ENCODE measurements at regions not wholly inside any gene's neighbourhood (a gene's known extent, or its start where the extent isn't known, plus 50 kb on each side); places are given as distances from the start of the nearest gene placed in this dataset.

DNA sequence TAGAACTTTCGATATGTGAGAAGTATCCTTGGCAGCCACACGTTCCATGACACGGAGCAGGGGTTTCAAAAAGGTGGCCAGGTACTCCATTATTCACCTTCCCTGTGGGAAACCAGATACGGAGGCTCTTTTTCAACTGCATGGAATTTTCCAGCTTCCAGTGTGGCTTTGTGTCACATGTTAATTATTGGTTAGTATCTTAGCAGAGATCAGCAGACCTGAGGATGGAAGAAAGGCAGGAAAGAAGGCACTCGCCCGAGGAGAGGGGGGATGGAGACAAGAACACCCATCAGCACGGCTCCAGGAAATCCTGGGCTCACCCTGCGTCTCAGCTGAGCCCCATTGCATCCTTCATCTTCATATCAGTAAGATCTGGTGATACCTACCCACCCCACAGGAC, 115.5 kb downstream of the PXDC1 start:
- intact Hi-C loops (cut with DNase I, micrococcal nuclease), result no loop called here
- Mint-ChIP-seq H3K4me1 (no peaks in the 10 kb centered on the region), H3K36me3 (ENCODE audit: low read depth) (no peaks in the 10 kb centered on the region), H3K4me3 (no peak overlapping the region), H3K9me3 (ENCODE audit: low read depth) (no peaks in the 10 kb centered on the region), H3K27me3 (peaks cover 5% of the 10 kb centered on the region), H3K27ac (no peak overlapping the region)
- DNase-seq (no peak), ATAC-seq (no peak)
- ChIA-PET POLR2A (no interaction called here), CTCF (no interaction called here)

DNA sequence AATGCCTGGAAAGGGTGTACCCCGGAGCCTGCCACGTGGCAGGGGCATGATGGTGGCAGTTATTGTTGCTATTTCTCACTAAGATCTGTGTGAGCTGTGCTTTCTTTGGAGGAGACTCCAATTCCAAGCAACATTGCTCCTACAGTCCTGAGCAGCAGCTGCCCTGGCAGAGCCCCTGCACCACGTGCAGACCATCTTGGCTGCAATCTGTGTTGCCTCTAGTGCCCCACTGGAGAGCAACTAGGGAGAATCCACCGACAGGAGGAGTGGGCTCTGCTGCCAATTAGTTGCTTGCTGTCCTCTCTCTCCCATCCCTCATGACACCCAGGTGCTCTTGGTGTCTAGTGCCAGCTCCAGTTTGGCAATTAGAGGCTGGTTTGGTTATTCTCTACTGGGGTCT, 116.0 kb downstream of the PXDC1 start:
- Mint-ChIP-seq H3K27ac (no peak overlapping the region), H3K4me1 (no peaks in the 10 kb centered on the region), H3K9me3 (ENCODE audit: low read depth) (no peaks in the 10 kb centered on the region), H3K36me3 (ENCODE audit: low read depth) (no peaks in the 10 kb centered on the region), H3K4me3 (no peak overlapping the region), H3K27me3 (peaks cover 2% of the 10 kb centered on the region)
- intact Hi-C loops (cut with DNase I, micrococcal nuclease), result no loop called here
- ChIA-PET POLR2A (no interaction called here), CTCF (interaction anchor here (0.7 kb wide), 1 partner anchor 248 kb away, joined by 3 read pairs; no protein-coding TSS in a partner anchor)
- ATAC-seq (no peak), DNase-seq (no peak)

GRCh38 chr6:3634280-3634816, 117.2 kb downstream of the PXDC1 start:
- Mint-ChIP-seq H3K36me3 (ENCODE audit: low read depth) (no peaks in the 10 kb centered on the region), H3K27ac (no peak overlapping the region), H3K4me1 (no peaks in the 10 kb centered on the region), H3K9me3 (ENCODE audit: low read depth) (no peaks in the 10 kb centered on the region), H3K27me3 (peaks cover 2% of the 10 kb centered on the region), H3K4me3 (no peak overlapping the region)
- CTCF ChIA-PET, result no interaction called here
- POLR2A ChIA-PET, result no interaction called here
- ATAC-seq, result no peak
- no peak for DNase-seq
- intact Hi-C loops (cut with DNase I, micrococcal nuclease), result no loop called here

DNA sequence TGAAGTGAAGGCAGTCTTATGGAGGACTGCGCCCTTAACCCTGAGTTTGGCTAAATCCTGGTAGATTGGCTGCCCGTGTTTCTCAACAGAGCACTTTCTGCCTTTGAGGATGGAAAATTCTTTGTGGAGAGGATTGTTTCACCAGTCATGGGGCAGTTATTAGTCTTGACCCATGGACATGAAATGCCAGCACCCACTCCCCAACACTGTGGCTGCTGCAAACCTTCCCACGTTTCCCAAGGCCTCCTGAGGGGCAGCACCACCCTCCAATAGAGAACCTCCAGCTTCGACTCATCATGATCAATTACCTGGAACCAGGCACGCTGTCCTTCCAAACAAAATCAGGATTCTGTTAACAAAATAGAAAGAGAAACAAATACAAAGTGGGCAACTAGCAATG, 117.8 kb downstream of the PXDC1 start:
- Mint-ChIP-seq H3K27me3 (peaks cover 2% of the 10 kb centered on the region), H3K36me3 (ENCODE audit: low read depth) (no peaks in the 10 kb centered on the region), H3K27ac (no peak overlapping the region), H3K4me1 (no peaks in the 10 kb centered on the region), H3K9me3 (ENCODE audit: low read depth) (no peaks in the 10 kb centered on the region), H3K4me3 (no peak overlapping the region)
- ChIA-PET CTCF (no interaction called here), POLR2A (no interaction called here)
- intact Hi-C loops (cut with DNase I, micrococcal nuclease), result no loop called here
- ATAC-seq (no peak), DNase-seq (no peak)

GRCh38 chr6:3631877-3632276, 119.6 kb downstream of the PXDC1 start:
- H3K4me1 Mint-ChIP-seq, result peaks cover 7% of the 10 kb centered on the region
- CTCF ChIA-PET, result no interaction called here
- no peaks in the 10 kb centered on the region for H3K36me3 Mint-ChIP-seq (ENCODE audit: low read depth)
- DNase-seq (no peak), ATAC-seq (no peak)
- H3K4me3 Mint-ChIP-seq, result no peak overlapping the region
- POLR2A ChIA-PET, result no interaction called here
- no peak overlapping the region for H3K27ac Mint-ChIP-seq
- H3K9me3 Mint-ChIP-seq (ENCODE audit: low read depth), result no peaks in the 10 kb centered on the region
- intact Hi-C loops (cut with DNase I, micrococcal nuclease), result no loop called here
- peaks cover 14% of the 10 kb centered on the region for H3K27me3 Mint-ChIP-seq

DNA sequence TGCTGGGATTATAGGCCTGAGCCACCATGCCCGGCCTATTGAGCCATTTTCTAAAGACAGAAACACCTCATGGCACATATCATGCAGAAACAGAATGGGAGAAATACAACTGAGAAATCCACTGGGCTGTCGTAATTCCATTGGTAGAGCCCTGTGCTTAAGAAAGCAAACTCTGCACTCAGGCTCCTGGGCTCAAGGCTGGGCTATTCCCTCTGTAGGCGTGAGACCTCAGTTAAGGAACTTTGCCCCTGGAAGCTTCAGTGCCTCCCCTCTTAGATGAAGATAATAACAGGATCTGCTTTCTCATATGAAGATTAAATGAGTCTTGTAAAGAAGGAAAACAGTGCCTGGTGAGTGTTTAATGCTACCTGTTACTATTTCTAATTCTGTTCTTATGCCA, 120.3 kb downstream of the PXDC1 start:
- peaks cover 7% of the 10 kb centered on the region for H3K4me1 Mint-ChIP-seq
- intact Hi-C loops (cut with DNase I, micrococcal nuclease), result no loop called here
- no peak overlapping the region for H3K4me3 Mint-ChIP-seq
- peaks cover 14% of the 10 kb centered on the region for H3K27me3 Mint-ChIP-seq
- ChIA-PET POLR2A (no interaction called here), CTCF (no interaction called here)
- no peak overlapping the region for H3K27ac Mint-ChIP-seq
- DNase-seq, result no peak
- no peak for ATAC-seq
- no peaks in the 10 kb centered on the region for H3K9me3 Mint-ChIP-seq (ENCODE audit: low read depth)
- no peaks in the 10 kb centered on the region for H3K36me3 Mint-ChIP-seq (ENCODE audit: low read depth)

GRCh38 chr6:3630258-3630835, 121.2 kb downstream of the PXDC1 start:
- ATAC-seq (no peak), DNase-seq (no peak)
- Mint-ChIP-seq H3K27ac (no peak overlapping the region), H3K27me3 (peaks cover 16% of the 10 kb centered on the region), H3K4me3 (no peak overlapping the region), H3K36me3 (ENCODE audit: low read depth) (no peaks in the 10 kb centered on the region), H3K9me3 (ENCODE audit: low read depth) (no peaks in the 10 kb centered on the region), H3K4me1 (peaks cover 7% of the 10 kb centered on the region)
- ChIA-PET POLR2A (no interaction called here), CTCF (interaction anchor here (1.2 kb wide), 1 partner anchor 15 kb away, joined by 3 read pairs; no protein-coding TSS in a partner anchor)
- intact Hi-C loops (cut with DNase I, micrococcal nuclease), result no loop called here

DNA sequence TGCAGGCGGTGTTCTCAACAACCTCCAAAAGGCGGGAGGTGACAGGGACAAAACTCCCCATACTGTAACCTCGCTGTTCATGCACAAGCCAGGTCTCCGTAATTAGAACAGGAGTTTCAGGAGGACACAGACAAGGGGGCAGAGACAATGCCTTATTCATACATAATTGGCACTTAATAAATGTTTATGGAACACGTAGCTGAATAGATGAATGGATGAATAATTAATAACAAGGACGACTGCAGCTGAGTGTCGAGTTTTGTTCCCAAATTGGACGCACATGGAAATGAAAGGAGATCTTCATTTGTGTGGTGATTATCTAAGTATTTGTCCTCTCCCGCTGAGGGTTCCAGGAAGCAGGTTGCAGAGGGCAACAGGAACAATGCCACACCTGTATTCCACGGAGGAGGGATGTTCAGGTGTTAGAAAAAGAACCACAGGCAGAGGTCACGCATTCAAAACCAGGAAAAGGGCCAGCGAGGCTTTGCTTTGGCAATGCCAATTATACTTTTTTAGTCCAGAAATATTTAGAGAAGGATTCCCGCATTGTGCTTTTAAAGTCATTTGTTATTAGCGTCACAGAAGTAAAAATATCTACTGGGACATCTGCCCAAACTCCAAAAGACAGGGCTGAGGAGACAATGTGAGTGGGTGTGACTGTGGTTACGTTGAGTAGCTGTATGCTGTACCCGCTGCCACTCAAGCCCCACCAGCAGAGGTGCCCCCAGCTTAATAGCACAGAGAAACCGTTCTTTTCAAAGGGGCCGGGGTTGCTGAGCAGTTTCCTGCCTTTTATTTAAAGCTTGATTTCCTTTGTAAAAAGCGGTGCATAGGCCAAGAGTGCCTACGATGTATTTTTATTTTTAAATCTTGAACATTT, 123.3 kb downstream of the PXDC1 start:
- no peak overlapping the region for H3K4me3 Mint-ChIP-seq
- ATAC-seq (no peak), DNase-seq (no peak)
- intact Hi-C loops (cut with DNase I, micrococcal nuclease), result no loop called here
- ChIA-PET POLR2A (no interaction called here), CTCF (no interaction called here)
- H3K4me1 Mint-ChIP-seq, result peaks cover 9% of the 10 kb centered on the region
- no peak overlapping the region for H3K27ac Mint-ChIP-seq
- H3K27me3 Mint-ChIP-seq, result peaks cover 24% of the 10 kb centered on the region
- no peaks in the 10 kb centered on the region for H3K36me3 Mint-ChIP-seq (ENCODE audit: low read depth)
- no peaks in the 10 kb centered on the region for H3K9me3 Mint-ChIP-seq (ENCODE audit: low read depth)

DNA sequence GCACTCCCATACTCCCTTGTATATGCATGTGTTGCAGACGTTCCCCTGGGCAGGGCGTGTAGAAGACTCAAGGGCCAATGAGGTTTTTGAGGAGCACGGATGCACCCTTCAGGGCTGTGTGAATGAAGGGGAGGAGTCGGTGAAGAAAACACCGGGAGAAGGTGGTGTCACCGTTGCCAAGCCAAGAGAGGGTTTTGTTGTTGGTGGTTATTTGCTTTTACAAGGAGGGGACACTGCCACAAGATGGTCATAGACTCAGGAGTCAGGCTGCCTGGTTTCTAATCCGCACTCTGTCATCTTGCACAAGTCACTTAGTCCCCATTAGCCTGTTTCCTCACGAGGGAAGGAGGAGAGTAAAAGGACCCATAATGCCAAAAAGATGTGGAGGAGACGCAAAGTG, 124.0 kb downstream of the PXDC1 start:
- intact Hi-C loops (cut with DNase I, micrococcal nuclease), result no loop called here
- Mint-ChIP-seq H3K36me3 (ENCODE audit: low read depth) (no peaks in the 10 kb centered on the region), H3K27ac (no peak overlapping the region), H3K9me3 (ENCODE audit: low read depth) (no peaks in the 10 kb centered on the region), H3K4me1 (peaks cover 9% of the 10 kb centered on the region), H3K27me3 (peaks cover 24% of the 10 kb centered on the region), H3K4me3 (no peak overlapping the region)
- POLR2A ChIA-PET, result no interaction called here
- CTCF ChIA-PET, result no interaction called here
- DNase-seq (no peak), ATAC-seq (no peak)

DNA sequence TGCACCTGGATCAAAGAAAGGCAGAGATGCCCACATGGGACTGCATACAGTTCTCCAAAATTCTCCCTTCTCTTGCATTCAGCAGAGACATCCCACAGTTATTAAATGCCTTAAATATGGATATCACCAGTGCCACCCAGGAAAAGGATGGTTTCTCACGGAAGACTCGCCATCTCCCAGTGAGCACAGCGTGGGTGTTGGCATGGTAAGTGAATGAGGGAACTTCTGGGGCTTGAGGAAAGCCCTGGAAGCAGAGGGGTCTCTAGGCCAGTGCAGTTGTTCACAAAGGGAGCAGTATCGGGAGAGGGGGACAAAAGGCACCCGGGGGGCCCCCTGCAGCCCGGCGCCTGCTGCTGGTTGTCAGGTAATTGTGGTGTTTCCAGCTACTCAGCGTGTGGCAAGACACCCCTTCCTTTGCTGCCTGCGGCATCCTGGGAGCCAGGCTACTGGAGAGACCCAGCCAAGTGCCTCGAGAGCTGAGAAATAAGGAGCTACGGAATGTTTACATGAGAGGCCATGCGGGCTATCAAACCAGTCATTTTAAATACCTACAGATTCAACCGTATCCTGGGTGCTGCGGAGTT, 125.4 kb downstream of the PXDC1 start:
- intact Hi-C loops (cut with DNase I, micrococcal nuclease), result no loop called here
- ChIA-PET CTCF (no interaction called here), POLR2A (no interaction called here)
- H3K27me3 Mint-ChIP-seq, result peaks cover 22% of the 10 kb centered on the region
- no peak overlapping the region for H3K27ac Mint-ChIP-seq
- DNase-seq, result no peak
- ATAC-seq, result no peak
- H3K4me3 Mint-ChIP-seq, result no peak overlapping the region
- H3K9me3 Mint-ChIP-seq (ENCODE audit: low read depth), result no peaks in the 10 kb centered on the region
- no peaks in the 10 kb centered on the region for H3K36me3 Mint-ChIP-seq (ENCODE audit: low read depth)
- peaks cover 9% of the 10 kb centered on the region for H3K4me1 Mint-ChIP-seq

DNA sequence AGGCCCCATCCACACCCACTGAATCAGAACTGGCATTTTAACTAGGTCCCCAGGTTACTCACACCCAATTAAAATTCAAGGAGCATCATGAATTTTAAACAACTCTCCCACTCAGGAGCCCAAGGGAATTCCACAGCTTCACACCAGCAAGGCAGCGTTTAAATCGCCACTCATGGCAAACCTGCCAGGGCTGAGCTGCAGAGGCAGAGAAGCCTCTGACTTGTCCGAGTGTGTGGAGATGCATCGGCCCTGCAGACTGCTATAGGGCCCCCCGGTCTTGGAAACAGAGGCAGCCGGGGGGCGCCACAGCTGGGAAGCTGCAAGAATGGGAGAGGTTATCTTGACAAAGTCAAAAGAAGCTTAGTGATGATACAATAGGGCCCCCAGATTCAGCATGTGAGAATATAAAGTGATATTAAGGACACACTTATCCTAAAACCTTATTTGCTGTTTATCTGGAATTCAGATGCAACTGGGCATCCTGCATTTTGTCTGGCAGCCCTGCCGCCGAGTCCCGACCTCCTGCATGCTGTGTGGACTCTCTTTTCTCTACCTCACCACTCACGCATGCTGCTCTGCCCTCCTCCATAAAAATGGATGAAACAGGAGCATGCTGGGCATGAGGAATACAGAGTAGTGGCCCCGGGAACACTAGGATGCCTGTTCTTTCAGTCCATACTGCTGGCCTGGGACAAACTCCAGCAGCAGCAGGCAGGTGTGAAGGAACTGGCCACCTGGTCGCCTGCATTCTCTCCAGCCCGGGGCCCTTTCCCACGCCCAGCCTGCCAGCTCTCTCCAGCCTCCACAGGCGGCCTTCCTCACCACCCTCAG, 126.1 kb downstream of the PXDC1 start:
- H3K4me3 Mint-ChIP-seq, result no peak overlapping the region
- ChIA-PET POLR2A (no interaction called here), CTCF (no interaction called here)
- no peaks in the 10 kb centered on the region for H3K9me3 Mint-ChIP-seq (ENCODE audit: low read depth)
- no peak overlapping the region for H3K27ac Mint-ChIP-seq
- ATAC-seq, result no peak
- H3K36me3 Mint-ChIP-seq (ENCODE audit: low read depth), result no peaks in the 10 kb centered on the region
- peaks cover 9% of the 10 kb centered on the region for H3K4me1 Mint-ChIP-seq
- no peak for DNase-seq
- intact Hi-C loops (cut with DNase I, micrococcal nuclease), result no loop called here
- H3K27me3 Mint-ChIP-seq, result peaks cover 22% of the 10 kb centered on the region

Measured in activated CD4-positive, alpha-beta T cell treated with anti-CD3 and anti-CD28 coated beads for 36 hours (primary cell).